LoVo (cell line): ENCODE measurements at regions not wholly inside any gene's neighbourhood (a gene's known extent, or its start where the extent isn't known, plus 50 kb on each side); places are given as distances from the start of the nearest gene placed in this dataset.

ENCODE experiments used
- DNase-seq: peaks from one replicate; pipeline ENCODE4 v3.0.0-alpha.2; 2016; ENCODE audit warnings: low spot score

DNA sequence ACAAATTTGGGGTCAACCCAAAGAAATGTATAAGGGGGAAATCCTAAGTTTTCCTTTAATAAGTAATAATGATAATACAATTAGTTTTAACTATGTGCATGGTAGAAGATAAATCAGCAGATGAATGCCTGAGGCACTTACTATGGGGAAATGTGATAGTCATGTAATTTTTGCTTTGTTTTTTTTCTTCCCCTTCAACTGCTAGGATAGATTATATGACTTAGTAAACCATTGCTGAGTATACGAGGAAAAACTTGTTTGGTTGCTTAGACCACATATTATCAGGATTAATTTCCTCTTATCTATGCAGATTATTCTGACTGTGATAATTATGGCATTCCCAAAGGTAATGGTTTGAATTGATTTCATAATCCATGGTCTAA is 181.1 kb downstream of the TGFB2 start:
- DNase-seq = no peak

DNA sequence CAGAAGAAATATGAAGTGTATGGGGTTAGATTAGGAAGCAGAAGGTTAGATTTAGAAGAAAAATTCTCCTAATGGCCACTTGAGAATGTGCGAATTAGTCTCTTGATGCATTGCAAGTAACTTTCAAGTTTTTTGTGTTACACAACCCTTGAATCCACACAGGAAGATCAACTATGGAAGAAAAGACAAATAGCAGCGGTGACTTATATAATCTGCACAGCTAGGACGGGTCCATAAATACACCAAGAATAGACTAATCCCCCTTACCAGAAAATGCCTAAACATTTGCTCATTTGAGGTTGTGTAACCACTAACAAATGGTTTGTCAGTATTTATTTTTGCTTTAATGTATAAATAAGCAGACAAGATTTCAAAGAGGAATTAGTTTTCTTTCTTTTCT is 182.6 kb downstream of the TGFB2 start:
- no peak for DNase-seq

DNA sequence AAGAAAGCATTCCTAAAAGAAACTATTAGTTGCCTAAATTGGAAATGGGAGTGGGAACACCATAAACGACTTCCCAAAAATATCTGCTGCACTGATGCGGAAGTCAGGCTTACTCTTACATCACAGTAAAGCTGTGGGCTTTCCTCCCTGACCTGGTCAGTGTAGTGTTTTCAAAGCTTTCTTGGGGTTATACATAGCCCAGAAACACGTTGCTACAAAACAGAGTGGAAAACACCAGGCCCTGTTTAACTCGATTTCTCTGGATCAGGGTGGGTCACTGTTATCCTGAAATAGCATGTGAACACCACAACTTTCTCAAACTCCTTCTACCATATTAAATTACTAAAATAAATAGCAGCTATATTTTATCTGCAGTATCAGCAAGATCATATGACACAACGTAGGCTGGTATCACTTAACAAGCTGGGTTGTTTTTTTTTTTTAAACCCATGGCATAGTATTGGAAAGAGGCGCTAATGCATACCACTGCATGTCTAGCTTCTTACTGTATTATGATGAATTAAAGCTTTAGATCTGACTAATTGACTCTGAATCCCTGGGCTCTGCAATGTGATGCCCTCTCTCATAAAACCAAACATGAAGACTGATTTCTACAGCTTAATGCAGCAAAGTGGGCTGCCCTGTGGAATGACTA is 184.6 kb downstream of the TGFB2 start:
- no peak for DNase-seq

DNA sequence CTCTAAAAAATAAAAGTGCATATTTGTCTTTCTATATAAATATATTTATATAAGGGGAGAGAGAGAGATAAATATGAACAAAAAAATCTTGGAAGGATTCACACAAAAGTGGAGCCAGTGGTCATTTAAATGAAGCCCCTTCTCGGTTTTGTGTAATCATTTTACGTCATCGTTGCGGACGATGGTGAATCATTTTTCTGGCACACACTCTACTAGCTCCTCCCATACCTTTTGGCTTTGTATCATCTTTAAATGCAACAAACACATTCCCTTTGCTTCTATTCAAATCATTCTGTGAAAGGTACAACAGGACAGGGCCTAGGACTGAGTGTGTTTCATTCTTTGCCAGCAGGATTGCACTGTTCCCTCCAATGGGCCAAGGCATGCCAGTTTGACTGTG is 186.8 kb downstream of the TGFB2 start:
- no peak for DNase-seq

DNA sequence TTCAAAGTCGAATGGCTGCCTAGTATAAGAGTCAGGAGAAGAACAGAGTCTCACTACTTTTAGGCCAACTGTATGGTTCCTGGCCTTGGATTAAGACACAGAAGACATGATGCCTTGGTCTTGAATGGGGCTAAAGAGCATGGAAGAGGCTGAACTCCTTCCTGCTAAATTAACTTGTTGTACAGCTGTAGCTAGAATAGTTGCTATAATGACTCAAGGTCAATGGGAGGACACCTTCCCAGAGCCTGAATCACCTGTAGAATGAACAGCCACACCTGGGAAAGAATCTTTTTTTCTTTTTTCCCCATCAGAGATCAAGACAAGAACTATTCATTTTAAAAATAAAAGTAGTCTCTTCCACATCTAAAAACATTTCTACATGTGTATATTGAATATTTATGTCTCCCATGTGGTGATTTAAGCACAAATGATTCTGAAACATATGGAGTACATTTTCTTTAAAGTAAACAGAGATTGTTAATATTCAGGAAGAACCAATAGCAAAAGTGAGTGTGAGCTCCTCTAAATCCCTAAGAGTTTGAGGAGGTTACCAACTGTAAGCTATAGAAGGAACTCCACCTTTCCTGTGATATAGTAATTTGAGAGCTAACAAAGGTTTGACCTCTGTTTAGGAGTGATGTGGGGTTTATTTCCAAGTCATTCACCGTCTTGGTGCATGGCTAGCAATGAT is 191.3 kb downstream of the TGFB2 start:
- DNase-seq = no peak

DNA sequence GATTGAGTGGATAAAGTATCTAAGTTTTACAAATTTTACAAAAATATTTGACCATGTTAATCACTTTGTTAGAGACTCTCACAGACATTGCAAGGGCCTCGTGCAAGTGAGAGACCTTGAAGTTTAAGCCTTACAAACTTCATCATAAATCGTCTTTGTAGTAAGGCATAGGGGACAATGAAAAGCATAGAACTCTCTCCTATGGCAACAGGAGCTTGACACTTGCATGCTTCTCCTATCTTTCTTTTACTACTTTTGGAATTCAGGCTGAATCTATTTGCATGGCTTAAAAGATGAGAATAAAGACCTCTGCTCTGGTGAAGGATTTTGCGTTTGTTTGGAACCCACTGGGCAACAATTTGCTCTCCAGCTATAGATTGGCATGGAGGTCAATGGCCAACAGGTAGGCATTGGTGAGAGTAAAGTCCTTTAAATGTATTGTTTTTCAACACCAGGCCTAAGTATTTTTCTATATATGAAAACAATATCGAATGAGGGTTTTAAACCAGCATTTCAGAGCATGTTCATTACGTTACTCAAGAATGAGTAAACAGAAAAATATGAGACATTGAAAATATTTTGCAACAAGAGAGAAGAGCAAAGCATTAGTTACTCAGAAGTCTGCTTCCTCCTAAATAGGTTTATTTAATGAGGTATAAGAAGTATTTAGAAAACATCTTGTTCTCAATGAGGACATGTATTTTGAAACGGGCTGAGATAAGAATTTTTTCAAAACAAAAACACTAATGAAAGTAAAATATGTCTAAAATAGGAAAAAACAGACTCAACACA is 192.2 kb downstream of the TGFB2 start:
- DNase-seq = no peak

DNA sequence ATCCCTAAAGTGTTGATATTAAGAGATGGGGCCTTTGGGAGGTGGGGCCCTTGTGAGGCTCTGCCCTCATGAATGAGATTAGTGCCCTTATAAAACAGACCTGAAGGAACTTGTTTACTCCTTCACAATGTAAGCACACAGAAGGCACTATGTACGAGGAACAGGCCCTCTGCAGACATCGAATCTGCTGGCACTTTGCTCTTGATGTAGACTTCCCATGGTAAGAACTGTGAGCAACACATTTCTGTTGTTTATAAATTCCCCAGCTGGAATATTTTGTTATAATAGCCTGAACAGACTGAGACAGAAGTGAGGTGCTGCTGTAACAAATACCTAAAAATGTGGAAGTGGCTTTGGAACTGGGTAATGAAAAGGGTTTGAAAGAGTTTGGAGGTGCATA is 193.2 kb downstream of the TGFB2 start:
- no peak for DNase-seq

DNA sequence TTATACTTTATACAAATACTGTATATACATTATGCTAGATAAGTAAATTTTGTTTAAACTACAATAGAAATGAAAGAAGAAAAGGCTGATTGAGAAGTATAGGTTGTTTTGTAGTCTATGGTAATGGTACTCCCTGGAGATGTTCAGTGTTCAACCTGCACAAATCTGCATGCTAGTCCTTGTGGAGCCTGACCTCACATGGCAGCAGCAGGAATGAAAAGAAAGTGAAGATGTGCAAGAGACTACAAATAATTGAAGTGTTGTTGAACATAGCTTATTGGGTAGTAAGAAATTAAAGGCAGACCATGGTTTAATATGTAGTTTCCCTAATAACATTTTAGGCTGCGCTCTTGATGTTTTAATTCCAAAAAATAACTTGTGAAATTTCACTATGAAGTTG is 201.2 kb downstream of the TGFB2 start:
- no peak for DNase-seq

DNA sequence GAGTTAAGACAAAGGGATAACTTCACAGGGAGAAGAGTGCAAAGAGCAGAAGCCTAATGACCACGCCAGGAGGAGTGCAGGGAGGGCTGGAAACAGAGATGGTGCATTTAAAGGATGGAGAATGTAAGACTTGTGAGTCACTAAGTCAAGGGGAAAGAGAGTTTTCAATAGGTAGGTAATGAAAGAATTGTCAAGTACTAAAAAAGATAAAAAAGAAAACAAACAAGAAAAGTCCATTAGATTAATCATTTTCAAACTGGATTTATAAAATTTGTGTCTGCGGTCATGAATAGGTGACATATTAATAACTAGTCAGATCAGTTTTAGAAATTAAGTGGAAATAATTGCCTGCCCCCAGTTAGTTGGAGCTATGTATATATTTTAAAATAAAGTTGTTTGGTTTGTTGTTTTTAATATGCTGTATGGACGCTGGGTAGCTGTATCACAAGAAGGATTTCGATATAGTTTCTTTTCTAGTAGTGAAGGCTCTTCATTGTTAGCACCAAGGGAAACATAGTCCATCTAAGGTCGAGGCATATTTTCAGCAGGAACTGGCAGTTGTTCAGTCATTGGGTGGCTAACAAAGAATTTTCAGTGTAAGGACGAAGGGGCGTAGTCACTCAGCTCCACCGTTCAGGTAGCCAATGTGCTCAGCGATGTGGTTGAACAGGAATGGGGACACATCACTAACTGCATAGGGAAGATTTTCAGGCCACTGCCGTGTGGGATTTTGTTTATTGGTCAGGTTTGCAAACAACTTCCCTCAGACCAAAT is 203.0 kb downstream of the TGFB2 start:
- no peak for DNase-seq

DNA sequence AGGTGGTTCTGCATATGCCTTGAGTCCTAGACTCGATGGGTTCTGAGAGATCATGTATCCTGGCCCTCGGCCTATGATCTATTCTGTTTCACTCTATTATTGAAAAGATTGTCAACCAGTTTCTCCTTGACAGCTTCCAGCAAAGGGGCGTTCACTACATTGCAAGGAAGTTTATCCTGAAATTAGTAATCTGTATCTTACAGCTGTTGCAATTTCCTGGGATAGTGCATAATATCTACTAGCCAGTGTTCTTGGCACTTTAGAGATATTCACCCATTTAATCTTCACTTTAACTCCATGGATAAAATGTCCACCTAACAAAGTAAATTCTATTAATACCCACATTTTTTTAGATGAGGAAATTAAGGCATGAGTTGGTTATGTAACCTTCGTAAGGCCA is 203.6 kb downstream of the TGFB2 start:
- DNase-seq = no peak

DNA sequence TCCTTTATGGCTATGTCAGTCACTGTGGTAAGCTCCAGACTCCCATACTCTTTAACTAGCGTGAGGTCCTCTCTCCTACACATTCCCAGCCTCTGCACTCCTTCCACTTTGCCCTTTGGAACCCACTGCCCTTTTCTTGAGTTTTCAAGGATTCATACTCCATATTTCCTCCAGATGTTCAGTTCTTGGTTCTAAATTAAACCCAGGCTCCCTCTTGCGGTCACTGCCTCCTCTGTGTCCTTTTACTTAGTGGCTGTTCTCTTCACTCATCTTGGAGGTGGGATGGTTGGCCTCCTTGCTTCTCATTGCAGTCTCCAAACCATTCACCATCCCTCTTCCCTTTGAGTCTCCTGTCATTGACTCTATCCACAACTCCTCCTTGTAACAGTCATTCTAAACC is 208.1 kb downstream of the TGFB2 start:
- no peak for DNase-seq

DNA sequence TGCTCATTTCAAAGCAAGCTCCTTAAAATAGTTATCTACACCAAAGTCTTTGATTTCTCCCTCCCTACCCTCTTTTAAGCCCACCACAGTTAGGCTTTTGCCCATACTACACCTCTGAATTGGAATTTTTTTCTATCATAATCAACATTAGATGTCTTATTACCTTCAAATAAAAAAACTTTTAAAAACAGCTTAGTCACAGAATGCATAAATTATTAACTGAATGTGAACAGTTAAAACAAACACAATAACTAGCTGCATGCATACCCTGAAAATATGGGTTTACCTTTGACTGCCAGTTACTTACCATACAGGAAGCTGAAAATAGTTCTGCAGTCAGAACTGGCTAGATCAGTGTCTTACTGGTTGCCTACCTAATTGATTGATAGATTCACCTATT is 210.9 kb downstream of the TGFB2 start:
- no peak for DNase-seq

DNA sequence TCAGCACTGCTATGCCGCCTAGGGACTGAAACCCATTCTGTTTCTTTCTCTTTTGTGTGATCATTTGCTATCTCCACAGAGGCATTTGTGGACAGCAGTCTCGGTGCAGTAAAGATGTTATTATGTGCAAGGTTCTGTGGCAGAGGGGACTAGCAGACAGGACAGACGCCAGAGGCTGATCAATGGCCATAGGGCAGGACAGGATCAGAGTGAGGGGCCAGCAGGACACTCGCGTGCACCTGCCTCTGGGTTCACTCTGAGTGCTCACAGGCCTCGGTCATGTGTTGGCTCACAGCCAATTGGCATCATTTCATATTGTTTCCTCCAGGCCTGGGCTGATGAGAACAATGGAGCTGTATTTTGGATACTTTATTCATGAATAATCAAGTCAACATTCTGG is 212.6 kb downstream of the TGFB2 start:
- no peak for DNase-seq

DNA sequence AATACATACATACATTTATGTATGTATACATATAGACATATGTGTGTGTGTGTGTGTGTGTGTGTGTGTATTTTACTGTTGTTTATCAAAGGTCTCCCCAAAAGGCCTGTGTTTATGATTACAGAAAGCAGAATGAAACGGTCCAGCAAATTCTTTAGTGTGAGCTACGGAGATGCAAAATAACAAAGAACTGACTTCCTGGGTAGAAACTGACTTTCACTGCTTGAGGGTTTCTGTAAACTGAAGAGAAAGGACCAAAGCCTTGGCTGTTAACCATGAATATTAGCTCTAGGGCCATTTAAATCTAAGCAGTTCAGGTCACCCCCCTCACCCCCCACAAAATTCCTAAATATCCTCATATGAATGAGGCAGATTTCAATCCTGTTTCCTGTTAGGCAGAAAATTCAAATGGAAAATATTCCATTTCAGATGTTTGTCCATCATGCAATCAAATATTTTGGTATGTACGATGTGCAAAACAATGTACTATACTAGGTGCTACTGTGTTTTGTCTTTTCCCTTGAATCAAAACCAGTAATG is 213.2 kb downstream of the TGFB2 start:
- DNase-seq = no peak

DNA sequence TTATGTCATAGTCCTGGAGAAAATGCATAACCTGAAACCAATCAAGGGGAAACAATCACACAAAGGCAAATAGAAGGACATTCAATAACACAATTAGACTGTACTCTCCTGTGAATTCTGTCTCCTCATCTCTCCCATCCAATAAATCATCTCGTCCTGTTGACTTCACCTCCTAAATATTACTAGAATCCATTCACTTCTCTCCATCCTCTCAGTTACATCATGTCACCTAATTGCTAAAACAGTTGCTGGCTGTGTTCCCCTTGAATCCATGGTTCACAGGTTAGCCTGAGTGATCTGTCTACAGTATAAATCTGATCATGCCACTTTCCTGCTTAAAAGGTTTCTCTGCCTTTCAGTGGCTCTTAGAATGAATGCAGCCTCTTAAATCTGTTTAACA is 220.2 kb downstream of the TGFB2 start:
- DNase-seq = no peak

DNA sequence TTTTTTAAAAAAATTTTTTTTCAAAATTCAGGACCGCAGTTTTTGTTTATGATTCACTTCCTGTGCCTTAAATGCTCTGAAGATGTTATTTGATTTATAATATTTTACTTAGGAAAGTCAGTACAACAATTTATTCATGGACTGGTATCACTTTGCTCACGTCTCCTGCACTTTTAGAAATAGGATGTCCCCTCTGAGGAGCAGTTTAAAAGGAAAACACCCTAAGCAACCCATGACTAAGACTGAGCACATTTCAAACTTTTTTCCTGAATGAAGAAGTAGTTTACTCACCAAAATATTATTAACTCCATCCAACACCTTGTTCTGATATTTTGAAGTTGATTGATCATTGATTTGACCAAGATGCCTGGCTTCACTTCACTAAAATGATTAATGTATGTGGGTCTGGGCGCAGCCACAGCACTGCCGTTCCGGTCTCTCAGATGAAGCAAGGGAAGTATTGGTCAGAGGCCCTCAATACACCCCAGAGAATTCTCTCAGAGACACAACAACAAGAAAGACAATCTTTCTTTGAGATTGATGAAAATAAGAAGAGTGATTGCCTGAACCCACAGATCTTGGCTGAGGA is 223.9 kb downstream of the TGFB2 start:
- DNase-seq = no peak

DNA sequence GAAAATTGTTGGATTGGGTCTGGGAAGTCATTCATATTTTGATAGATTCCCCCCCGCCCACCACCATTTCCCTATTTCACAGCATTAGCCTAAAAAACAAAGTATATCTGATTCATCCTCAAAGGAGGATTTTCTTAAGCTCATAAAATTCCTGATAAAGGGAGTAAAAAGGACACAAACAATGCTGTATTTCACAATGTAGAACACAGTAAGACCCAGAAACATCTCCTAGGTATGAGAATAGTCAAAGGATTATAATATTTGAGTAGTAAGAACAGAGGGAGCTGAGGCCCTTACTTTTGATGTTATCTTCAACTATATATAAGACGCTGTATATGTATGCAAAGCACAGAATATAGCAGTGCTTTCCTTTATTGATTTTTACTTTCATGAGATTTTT is 225.3 kb downstream of the TGFB2 start:
- no peak for DNase-seq

DNA sequence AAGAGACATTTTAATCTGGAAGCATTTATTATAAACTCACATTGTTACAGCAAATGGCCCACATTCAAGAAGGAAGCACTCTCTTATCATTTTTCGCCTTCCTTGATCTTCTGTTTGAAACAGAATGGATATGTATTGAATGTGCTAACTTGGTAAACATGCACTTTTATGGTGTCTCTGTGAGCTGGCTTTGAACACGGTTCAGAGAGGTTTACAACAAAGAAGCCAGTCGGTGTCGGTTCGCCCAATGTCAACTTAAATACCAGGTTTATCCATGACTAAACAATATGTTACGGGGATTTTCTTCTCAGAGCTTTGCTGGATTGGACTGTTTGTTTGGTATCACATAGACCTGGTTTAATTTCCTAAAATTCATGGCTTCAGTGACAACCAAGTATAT is 226.4 kb downstream of the TGFB2 start:
- no peak for DNase-seq

DNA sequence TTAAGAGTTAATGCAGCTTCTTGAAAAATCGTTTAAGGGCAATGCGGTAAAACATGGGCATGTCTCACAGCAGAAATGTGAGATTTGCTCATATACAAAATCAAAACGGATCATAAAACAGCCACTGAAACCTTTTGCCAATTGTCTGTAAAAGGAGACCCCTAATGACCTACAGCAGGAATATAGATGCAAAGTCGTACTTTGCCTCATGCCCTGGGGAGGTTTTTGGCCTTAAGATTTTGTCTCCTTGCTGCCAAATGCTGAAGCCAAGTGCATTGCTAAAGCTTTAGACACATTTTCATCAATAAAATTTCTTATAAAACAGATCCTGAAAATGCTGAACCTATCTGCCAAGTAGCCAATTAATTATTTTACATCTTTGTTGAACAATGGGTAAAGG is 226.9 kb downstream of the TGFB2 start:
- DNase-seq = no peak

DNA sequence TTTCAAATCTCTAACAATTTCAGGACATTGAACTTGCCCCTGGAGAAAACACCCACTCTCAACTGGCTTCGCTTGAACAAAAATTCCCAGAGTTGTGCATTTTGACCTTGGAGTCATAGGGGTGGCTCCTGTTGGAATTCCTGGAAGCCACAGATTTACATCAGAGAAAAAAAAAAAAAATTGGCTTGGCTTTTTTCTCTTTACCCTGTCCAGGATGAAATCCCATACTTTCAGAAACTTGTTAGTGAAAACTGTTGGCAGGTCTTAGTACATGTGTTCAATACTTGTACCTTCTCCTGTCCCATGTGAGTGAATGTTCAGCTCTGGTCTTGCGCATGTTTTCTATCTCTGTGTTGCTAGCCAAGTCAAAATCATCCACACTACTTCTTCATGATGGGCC is 228.8 kb downstream of the TGFB2 start:
- DNase-seq = no peak

DNA sequence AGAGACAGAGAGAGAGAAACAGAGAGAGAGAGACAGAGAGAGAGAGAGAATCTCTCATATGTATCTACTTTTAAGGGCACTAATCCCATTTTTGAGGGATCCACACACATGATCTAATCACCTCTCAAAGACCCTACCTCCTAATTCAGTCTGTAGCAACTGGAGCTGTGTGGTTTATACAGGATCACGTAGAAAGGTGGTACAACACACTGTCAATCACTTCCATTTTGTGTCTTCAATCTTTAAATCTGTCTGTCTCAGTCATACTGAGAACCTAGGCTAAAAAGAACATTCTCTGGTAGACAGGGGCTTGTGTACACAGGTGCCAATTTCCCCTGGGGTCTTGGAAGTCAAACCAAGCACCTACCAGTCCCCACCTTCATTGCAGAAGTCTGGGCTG is 229.9 kb downstream of the TGFB2 start:
- no peak for DNase-seq

DNA sequence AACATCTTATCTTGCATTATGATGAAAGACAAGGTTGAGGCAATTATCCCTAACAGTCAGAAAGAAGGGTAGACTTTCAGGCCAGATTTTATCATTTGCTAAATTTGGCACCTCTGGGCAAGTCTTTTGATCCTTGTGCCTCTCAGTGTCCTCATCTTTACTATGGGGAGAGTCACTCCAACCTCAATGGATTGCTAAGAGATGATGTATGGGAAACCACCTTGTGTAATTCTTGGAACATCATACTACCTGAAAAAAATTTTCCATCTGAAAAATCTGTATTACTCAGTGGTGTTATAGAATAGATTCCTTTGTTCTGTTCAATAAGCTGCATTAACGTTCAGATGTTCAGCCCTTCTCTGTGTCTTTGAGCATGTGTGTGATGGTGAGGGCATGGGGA is 230.7 kb downstream of the TGFB2 start:
- DNase-seq = no peak
